MM.1S (cell line): ENCODE measurements at regions not wholly inside any gene's neighbourhood (a gene's known extent, or its start where the extent isn't known, plus 50 kb on each side); places are given as distances from the start of the nearest gene placed in this dataset.

Source experiments
- CTCF ChIP-seq: fragments of 300-600 bp; sonication (generic); IDR thresholded peaks from 2 replicates; pipeline ENCODE4 v1.5.1; 2016; ENCODE audit warnings: antibody characterized with exemption, low read length, mixed read lengths
- EZH2phosphoT487 ChIP-seq: fragments of 300-600 bp; sonication (generic); IDR thresholded peaks from 2 replicates; pipeline ENCODE4 v1.6.1; 2018; ENCODE audit warnings: antibody characterized with exemption, low read length

- TF ChIP-seq CTCF (no peak), EZH2phosphoT487 (no peak)
Observed at GRCh38 chr20:12409501-12409900, 491.8 kb downstream of the BTBD3 start.
